HCT116 (cell line): ENCODE measurements at regions not wholly inside any gene's neighbourhood (a gene's known extent, or its start where the extent isn't known, plus 50 kb on each side); places are given as distances from the start of the nearest gene placed in this dataset.

Source experiments
- CBX3 ChIP-seq: IDR thresholded peaks from 2 replicates; pipeline ENCODE4 v1.6.1; 2012; ENCODE audit warnings: low read depth
- EGR1 ChIP-seq: IDR thresholded peaks from 2 replicates; pipeline ENCODE4 v1.6.1; 2012; ENCODE audit warnings: low read depth
- ELF1 ChIP-seq: IDR thresholded peaks from 2 replicates; pipeline ENCODE4 v1.6.1; 2012; ENCODE audit warnings: low read depth, borderline replicate concordance
- EZH2 ChIP-seq: fragments of 200-600 bp; sonication (generic); IDR thresholded peaks from 2 replicates; pipeline ENCODE4 v1.6.1; 2017; ENCODE audit warnings: antibody characterized with exemption, mixed run types
- EZH2phosphoT487 ChIP-seq: fragments of 200-600 bp; IDR thresholded peaks from 2 replicates; pipeline ENCODE4 v1.6.1; 2018; ENCODE audit warnings: antibody characterized with exemption, borderline replicate concordance
- JUND ChIP-seq: IDR thresholded peaks from 2 replicates; pipeline ENCODE4 v1.6.1; 2012
- POLR2A ChIP-seq: IDR thresholded peaks from 2 replicates; pipeline ENCODE4 v1.7.0; 2011; ENCODE audit warnings: borderline replicate concordance; ENCODE audit not compliant: insufficient read depth, insufficient read length; ENCODE audit errors: extremely low read depth
- RAD21 ChIP-seq: IDR thresholded peaks from 2 replicates; pipeline ENCODE4 v1.6.1; 2012; ENCODE audit warnings: low read depth, mild to moderate bottlenecking
- SRF ChIP-seq: IDR thresholded peaks from 2 replicates; pipeline ENCODE4 v1.6.1; 2012; ENCODE audit warnings: low read depth
- YY1 ChIP-seq: IDR thresholded peaks from 2 replicates; pipeline ENCODE4 v1.6.1; 2011; ENCODE audit warnings: low read length, low read depth, moderate library complexity, mild to moderate bottlenecking; ENCODE audit not compliant: insufficient replicate concordance; ENCODE audit errors: extremely low read depth
- TF ChIP-seq, protein P1 (sequence below), 3 experiments: fragments of 200-600 bp in 1 of 3; sonication (generic) in 1 of 3; IDR thresholded peaks in 2 of 3; conservative IDR thresholded peaks in 1 of 3; 2 replicates each; pipeline ENCODE4 v1.5.1; 2012 to 2017; ENCODE audit warnings: low read depth in 2 of 3, low read length in 2 of 3, antibody characterized with exemption in 1 of 3, borderline replicate concordance in 1 of 3, control low read depth in 1 of 3, mild to moderate bottlenecking in 1 of 3, mixed read lengths in 1 of 3, mixed run types in 1 of 3, moderate library complexity in 1 of 3; ENCODE audit not compliant: insufficient read depth in 1 of 3

DNA sequence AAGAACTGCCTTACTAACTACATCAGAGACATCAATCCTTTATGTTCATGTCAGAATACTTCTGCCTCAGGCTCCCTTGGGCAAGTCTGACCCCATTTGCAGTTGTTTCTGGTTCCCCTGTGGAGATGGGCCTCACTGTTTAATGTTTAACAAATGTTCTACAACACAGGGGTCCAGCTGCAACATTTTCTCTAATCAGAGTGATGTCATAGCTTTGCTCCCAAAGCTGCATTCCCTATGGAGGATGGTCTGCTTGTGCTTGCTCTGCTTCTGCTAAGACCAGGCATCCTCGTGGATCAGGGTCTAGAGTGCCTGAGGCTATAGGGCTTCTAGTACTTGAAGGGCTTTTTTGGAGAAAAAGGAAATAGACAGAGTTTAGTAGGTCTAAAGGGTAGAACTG, 1071.2 kb downstream of the TTLL7 start:
- TF ChIP-seq, protein P1, sequence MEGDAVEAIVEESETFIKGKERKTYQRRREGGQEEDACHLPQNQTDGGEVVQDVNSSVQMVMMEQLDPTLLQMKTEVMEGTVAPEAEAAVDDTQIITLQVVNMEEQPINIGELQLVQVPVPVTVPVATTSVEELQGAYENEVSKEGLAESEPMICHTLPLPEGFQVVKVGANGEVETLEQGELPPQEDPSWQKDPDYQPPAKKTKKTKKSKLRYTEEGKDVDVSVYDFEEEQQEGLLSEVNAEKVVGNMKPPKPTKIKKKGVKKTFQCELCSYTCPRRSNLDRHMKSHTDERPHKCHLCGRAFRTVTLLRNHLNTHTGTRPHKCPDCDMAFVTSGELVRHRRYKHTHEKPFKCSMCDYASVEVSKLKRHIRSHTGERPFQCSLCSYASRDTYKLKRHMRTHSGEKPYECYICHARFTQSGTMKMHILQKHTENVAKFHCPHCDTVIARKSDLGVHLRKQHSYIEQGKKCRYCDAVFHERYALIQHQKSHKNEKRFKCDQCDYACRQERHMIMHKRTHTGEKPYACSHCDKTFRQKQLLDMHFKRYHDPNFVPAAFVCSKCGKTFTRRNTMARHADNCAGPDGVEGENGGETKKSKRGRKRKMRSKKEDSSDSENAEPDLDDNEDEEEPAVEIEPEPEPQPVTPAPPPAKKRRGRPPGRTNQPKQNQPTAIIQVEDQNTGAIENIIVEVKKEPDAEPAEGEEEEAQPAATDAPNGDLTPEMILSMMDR (IDR thresholded peaks at IDR 0.05 in 2 of 3, conservative IDR thresholded peaks at IDR 0.05 in 1 of 3; ENCODE audit: borderline replicate concordance in 1 of 3, insufficient read depth in 1 of 3, low read depth in 2 of 3, low read length in 2 of 3): no peak
- no peak for TF ChIP-seq POLR2A
- no peak for TF ChIP-seq RAD21
- no peak for TF ChIP-seq JUND
- TF ChIP-seq ELF1: no peak
- TF ChIP-seq EGR1: no peak
- TF ChIP-seq SRF: no peak
- TF ChIP-seq YY1: no peak
- no peak for TF ChIP-seq EZH2phosphoT487
- no peak for TF ChIP-seq EZH2
- no peak for TF ChIP-seq CBX3
